ENCODE measurements at regions not wholly inside any gene's neighbourhood (a gene's known extent, or its start where the extent isn't known, plus 50 kb on each side); places are given as distances from the start of the nearest gene placed in this dataset.
"Not testable (repeated sequence)": the region's sequence is repeated elsewhere in the genome, so short reads cannot be mapped to it uniquely, and the experiment has no call there.

GRCh38 chr2:195534971-195535370 is 122.1 kb upstream of the SLC39A10 start:
- DNase-seq = no peak

GRCh38 chr2:195533771-195534642 is 123.0 kb upstream of the SLC39A10 start:
- no peak for DNase-seq

DNA sequence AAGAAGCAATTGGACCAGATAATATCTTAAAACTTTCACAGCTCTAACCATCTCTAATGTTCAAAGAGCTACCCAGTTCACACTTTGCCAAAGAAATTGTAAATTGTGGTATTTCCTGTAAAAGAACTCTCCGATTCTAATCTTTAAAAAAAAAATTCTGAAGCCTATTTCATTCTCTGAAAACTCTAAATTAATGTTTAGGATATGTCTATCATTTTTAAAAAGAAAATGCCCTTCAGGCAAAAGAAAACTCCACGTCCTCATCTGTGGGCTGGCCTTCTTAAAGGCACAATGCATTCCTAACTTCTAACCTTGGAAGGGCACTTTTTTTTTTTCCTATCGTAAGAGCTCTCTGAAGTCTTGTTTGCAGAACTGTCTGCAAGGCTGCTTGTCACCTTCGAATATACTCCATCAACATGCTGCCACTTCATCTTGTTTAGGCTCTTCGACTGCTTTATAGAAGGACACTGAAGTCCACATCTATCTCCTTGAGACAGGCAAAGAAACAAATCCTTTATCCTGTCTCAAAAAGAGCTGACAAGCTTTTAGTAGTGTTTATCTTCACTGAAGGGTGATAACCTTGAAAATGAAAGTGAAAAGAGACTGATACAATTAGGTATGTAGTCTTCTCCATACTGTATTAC is 124.3 kb upstream of the SLC39A10 start:
- DNase-seq = no peak

DNA sequence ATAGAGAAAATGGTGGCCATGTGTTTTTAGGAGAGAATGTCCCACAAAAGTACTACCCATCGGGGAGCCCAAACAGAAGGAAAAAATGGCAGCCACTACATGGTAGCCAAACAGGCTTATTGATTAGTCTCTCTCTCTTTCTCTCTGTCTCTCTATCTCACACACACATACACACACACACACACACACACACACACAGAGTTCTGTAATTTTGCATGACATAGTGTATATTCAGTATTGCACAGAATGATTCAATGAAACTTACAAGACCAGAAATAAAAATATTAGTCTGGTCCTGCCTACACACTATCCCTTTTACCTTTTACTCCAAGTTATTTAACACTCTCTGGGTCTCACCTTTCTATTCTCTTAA is 124.8 kb upstream of the SLC39A10 start:
- DNase-seq = no peak

DNA sequence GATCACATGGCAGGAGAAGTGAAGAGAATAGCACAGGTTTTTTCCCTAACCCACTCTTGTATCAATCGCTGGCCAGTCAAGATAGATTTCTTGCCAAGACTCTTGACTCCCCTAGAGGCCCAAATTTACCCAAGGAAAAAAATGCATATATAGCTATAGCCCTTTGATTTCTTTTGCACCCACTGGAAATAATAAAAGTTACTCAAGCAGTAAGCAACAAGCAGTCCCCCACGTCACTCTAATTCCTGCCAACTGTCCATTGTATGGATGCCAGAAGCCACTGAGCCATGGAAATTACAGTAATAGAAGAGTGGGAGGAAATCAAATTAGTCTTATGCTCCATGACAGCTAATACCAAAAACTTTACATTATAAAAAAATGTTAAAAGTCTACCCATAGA is 125.3 kb upstream of the SLC39A10 start:
- no peak for DNase-seq

GRCh38 chr2:195523242-195523641 is 133.8 kb upstream of the SLC39A10 start:
- DNase-seq = not testable (repeated sequence)

DNA sequence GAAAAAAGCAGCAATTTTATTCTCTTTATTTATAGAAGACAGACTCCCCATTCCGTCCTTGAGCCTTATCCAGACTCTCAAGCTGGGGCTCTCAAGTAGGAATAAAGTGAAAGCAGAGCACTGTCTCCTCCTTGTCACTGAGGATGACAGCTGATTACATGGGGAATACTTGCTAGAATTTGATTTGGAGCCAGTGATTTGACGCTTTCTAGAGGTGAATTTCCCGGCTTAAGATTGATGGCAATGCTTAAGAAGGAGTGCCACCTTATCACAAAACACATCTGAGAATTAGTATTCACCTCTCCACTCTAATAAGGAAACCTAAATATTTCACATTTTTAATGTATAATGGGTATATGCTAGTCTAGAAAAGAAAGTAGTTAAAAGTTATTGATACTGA is 135.4 kb upstream of the SLC39A10 start:
- no peak for DNase-seq

GRCh38 chr2:195520671-195521155 is 136.3 kb upstream of the SLC39A10 start:
- DNase-seq = no peak

- DNase-seq = no peak
Observed at GRCh38 chr2:195515551-195515950, 141.5 kb upstream of the SLC39A10 start.

GRCh38 chr2:195514365-195514764 is 142.7 kb upstream of the SLC39A10 start:
- DNase-seq = no peak

DNA sequence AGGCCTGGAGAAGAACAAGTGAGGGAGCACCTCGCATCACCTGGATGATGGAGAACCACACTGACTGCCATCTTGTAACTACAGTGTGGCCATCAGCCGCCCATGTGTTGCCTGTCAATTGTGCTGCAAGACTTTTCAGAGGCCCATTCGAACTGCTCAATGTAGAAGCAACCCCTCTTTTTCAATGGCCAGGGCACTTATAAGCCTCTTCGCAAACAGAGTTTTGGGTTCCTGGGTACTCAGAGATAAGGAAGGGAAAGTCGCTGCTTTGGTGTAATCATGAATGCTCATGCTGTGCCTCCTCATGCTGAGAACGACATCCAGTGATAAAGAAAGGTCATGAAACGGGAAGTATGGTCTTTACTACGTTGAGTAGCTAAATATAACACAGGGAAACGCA is 143.9 kb upstream of the SLC39A10 start:
- DNase-seq = no peak

DNA sequence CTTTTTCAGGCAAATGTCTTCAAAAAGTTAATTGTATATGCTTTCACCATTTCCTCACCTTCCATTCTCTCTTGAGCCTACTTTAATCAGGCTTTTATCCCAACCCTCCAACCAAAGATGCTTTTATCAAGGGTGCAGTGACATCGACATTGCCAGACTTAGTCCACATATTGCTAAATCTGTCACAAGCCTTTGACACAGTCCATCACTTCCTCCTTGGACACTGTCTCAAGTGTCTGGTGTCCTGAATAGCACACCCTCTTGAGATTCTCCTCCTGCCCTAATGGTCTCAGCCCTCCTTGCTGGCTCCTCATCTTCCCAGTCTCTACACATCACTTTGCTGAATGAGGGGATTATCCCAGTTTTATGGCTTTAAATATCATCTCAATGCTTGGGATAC is 147.5 kb upstream of the SLC39A10 start:
- no peak for DNase-seq

DNA sequence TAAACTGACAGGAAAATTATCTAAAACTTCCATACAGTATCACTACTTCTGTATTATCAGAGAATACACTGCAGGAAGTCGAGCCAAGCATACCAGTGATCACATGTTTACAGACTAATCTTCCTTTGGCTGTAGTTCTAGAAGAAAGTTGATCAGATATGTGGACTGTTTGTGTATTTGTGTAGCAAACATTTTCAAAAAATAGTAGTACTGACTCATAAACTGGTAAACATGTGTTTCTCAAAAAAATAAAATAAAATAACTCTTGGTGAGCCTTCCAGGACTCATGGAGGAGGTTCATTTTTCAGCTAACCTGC is 148.9 kb upstream of the SLC39A10 start:
- DNase-seq = no peak

- DNase-seq = no peak
Observed at GRCh38 chr2:195507447-195508138, 149.4 kb upstream of the SLC39A10 start.

DNA sequence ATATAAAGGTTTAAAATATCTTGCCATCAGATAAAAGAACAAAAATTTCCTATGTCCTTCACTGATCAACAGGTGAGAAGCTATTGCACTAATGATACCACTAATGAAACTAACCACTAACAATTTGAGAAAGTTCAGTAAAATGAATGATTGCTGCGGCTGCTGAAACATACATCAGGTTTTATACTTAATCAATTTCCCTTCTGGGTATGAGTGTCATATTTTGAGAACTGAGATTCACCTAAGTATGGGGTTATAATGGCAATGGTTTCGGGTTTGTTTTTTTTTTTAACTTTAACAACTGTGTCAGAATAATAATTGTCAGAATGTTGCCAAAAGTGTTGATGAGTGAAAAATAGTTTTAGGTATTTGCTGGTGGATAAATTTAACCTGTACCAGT is 151.3 kb upstream of the SLC39A10 start:
- no peak for DNase-seq

DNA sequence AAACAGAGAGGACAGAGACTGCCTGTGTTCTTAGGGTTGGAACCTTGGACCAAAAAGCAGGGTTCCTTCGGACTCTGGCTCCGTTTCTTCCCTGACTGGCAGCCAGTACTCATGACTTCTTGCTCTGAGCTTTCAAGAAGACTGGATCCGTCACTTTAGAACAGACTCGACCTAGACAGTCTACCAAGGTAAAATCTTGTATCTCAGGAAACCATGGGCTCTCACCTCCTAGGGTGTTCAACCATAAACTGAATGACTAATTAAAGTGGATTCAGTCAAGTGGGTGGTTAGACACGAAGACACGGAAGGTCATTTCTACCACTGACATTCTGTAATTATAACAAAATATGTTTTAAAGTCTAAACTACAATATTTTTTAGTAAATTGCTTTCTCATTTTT is 153.8 kb upstream of the SLC39A10 start:
- DNase-seq = no peak

DNA sequence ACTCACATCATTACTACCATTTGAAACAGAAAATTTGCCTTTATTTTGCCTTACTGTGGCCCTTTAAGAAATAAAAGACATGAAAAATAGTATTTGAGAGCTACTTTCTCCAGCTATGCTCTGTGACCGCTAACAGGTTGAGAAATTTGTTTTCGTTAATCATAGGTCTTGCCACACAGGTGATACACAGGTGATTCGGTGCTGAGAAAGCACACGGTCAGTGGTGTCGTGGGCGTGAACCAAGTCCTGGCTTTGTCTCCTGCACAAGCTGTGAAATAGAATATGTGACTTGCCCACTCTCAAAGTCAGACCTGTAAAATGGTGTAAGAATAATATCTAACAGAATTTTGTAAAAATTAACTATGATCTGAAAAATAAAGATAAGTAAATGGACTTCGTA is 155.3 kb upstream of the SLC39A10 start:
- no peak for DNase-seq

- DNase-seq = no peak
Observed at GRCh38 chr2:195500879-195501278, 156.1 kb upstream of the SLC39A10 start.

- no peak for DNase-seq
Observed at GRCh38 chr2:195498839-195499490, 158.1 kb upstream of the SLC39A10 start.

GRCh38 chr2:195498176-195498575 is 158.8 kb upstream of the SLC39A10 start:
- no peak for DNase-seq

DNA sequence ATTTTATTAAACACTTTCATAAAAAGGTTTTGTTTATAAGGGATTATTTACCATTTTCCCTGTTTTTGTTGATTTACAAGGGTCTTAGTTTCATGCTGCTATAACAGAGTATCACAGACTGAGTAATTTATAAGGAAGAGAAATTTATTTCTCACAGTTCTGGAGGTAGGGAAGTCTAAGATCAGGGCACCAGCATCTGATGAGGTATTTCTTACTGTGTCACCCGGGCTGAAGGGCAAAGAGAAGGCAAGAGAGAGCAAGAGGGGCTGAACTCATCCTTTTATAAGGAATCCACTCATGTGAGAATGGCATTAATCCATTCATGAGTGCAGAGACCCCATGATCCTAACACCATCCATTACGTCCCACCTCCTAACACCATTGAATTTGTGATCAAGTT is 160.0 kb upstream of the SLC39A10 start:
- no peak for DNase-seq

- no peak for DNase-seq
Observed at GRCh38 chr2:195495966-195496365, 161.1 kb upstream of the SLC39A10 start.

- no peak for DNase-seq
Observed at GRCh38 chr2:195495351-195495750, 161.7 kb upstream of the SLC39A10 start.

- DNase-seq = no peak
Observed at GRCh38 chr2:195494451-195494850, 162.6 kb upstream of the SLC39A10 start.
